Stimulated activated CD4-positive, alpha-beta T cell treated with anti-CD3 and anti-CD28 coated beads, Interleukin-4, amount 100 ng/mL, for 1 hour (primary cell): ENCODE measurements at regions not wholly inside any gene's neighbourhood (a gene's known extent, or its start where the extent isn't known, plus 50 kb on each side); places are given as distances from the start of the nearest gene placed in this dataset.
A peak's percentile ranks its signal among the peaks of the same experiment; 100 is the strongest.

Experiments used
- DNase-seq: peaks from one replicate; pipeline ENCODE4 v3.0.0-alpha.2; 2020

DNA sequence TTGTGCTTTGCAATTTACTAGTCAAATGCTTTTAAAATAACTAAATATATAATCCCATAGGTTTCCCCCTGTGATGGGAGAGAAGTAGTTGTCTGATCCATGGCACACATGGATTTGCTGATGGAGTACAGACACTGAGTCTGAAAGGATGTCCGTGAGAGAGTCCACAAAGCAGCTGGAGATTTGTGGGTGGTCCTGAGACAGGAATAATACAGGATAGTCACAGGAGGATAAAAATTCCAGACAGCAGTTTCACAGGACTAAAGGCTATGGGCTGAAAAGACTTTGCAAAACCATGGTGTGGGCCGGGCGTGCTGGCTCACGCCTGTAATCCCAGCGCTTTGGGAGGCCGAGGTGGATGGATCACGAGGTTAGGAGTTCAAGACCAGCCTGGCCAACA is 58.7 kb upstream of the ZFR start:
- no peak for DNase-seq

DNA sequence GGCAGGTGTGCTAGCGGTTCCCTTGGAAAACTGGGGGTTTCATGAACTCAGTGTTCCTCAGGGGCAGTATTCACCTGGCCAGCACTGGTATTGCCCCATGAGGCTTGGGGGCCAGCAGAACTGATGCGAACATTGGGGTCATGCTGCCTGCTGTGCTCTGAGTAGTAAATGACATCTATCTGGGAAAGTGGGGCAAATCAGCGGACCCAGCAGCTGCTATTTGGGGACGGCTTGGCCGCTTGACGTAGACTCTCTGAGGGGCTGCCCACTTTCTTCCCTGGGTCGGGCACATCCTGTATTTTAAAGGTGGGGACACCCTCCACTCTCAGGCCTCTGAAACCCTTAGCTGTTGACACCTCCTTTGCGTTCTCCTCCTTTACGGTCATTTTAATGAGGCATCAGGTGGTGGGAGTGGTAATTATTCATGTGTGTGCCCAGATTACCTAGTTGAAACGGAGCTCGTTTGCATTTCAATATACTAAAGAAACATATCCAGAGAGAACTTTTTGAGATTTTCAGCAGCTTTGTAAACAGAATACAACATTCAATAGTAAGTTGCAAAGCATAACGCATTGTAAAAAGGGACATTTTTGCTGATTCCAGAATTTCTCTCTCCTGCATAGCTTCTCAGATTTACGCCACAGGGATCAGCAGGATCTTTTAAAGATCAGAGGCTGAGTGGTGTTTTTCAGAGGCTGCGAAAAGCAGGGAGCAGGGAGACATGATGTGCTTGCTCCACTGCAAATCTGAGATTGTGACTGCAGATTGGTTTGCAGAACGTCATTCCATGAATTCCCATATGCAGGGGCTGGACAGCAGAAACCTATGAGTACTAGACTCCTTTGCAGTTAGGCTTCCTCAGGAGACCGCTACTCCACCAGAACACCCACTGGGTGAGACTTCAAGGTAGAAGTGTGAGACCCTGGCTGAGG is 56.8 kb upstream of the ZFR start:
- DNase-seq = no peak

DNA sequence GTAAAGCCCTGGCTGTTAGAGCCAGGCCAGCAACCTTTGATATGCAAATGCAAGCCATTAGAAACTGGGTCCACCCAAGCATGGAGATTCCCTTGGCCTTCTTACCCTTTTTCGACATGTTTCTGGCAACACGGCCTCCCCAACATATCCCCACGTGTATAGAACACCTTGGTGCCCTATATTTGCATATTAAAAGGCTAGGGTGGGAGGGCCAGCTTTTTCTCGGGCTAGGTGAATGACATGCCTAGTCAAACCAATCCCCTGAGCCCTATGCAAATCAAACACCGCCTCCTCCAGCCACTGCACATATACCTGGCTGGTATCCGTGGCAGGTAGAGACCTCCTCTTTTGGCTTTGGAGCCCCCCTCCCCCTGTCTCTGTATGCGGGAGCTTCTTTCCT is 55.6 kb upstream of the ZFR start:
- DNase-seq = no peak

DNA sequence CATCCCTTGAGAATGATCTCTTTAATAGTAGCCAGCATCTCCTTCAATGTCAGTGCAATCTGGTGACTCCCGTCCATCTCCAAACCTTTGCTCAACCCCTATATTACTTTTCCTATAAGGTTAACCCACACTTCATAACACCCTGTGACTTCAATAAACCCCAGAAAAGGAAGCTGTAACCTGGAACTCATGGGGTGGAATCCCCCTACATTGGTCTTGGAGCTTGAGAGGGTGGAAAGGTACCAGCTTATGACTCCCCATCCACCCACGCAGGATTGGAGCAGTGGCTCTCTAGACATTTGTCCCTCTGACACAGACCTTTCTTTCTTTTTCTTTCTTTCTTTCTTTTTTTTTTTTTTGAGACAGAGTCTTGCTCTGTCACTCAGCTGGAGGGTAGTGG is 54.7 kb upstream of the ZFR start:
- peak; percentile 19 for DNase-seq

DNA sequence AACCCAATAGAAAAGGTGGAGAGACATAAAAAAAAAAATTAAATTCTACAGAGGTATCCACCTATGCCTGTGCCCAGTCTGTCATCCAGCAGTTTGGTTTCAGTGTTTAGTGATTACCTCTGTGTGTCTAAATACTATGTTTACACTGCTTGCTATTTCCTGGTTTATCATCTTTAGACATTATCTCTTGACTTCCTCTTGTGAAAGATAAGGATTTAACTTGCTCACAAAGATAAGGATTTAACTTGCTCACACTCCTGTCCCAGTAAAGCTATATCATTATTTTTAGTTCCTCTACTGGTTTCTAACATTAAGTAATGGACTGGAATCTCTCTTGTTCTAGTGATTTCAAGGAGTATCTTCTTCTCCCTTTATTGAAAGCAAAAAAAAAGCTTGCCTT is 53.9 kb upstream of the ZFR start:
- no peak for DNase-seq

DNA sequence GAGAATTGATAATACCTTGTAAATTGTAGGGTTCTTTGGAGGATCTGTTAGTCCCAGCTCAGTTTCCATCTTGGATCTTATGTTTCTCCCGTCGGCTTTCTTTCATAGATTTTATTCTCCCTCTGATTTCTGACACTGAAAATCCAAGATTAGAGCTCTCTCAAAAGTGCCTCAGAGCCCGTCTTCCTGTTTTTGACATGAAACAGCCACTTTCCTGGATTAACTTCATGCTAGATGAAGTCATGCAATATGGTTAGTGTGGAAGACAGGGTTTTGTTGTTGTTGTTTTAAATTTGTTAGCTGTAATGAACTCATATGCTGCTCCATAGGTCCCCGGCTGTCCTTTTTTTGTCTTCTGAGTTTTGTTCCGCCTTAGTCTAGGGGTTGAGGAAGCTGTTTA is 51.6 kb upstream of the ZFR start:
- no peak for DNase-seq

DNA sequence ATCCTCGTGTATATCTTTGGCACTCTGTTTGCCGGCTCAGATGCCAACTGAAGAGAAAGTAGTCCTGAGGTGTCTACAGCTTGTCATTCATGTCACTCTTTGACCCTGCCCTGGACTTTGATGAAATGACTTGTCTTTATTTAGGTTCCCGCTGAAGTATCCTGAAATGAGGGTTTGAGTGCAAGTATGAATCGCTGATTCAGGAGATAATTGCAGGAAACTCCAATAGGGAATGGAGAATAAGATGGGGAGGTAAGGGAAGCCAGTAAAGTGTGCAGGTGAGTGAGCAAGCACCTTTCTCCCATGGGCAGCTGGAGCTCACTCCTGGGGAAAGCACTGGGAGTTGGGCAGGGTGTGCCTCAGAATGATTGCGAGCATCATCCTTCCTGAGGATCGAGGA is 50.3 kb upstream of the ZFR start:
- no peak for DNase-seq
